ENCODE measurements at regions not wholly inside any gene's neighbourhood (a gene's known extent, or its start where the extent isn't known, plus 50 kb on each side); places are given as distances from the start of the nearest gene placed in this dataset.
"Not testable (repeated sequence)": the region's sequence is repeated elsewhere in the genome, so short reads cannot be mapped to it uniquely, and the experiment has no call there.

GRCh38 chr16:22611128-22611527 lies 100.4 kb downstream of the NPIPB5 start:
- TF ChIP-seq CTCF (IDR thresholded peaks at IDR 0.05; ENCODE audit: insufficient read depth, low read length, poor library complexity, severe bottlenecking); EZH2phosphoT487 (conservative IDR thresholded peaks at IDR 0.05; ENCODE audit: low read length): not testable (repeated sequence)
